NCI-H748 (cell line): ENCODE measurements at regions not wholly inside any gene's neighbourhood (a gene's known extent, or its start where the extent isn't known, plus 50 kb on each side); places are given as distances from the start of the nearest gene placed in this dataset.

Experiments
- DNase-seq: peaks from one replicate; lab custom pipeline; 2025; ENCODE audit not compliant: unreplicated experiment; lab: John Stamatoyannopoulos, UW

GRCh38 chr2:221276033-221276432 lies 296.1 kb downstream of the EPHA4 start:
- no peak for DNase-seq

GRCh38 chr2:221276601-221277000 lies 295.5 kb downstream of the EPHA4 start:
- DNase-seq, result no peak

- no peak for DNase-seq
Measured at GRCh38 chr2:221282386-221282785, 289.7 kb downstream of the EPHA4 start.

- DNase-seq, result no peak
Measured at GRCh38 chr2:221283896-221284545, 288.1 kb downstream of the EPHA4 start.

GRCh38 chr2:221285148-221285547 lies 287.0 kb downstream of the EPHA4 start:
- no peak for DNase-seq

- DNase-seq, result no peak
Measured at GRCh38 chr2:221286406-221286805, 285.7 kb downstream of the EPHA4 start.

GRCh38 chr2:221289389-221289788 lies 282.7 kb downstream of the EPHA4 start:
- no peak for DNase-seq

- DNase-seq, result no peak
Measured at GRCh38 chr2:221289846-221290245, 282.3 kb downstream of the EPHA4 start.

GRCh38 chr2:221293949-221294742 lies 278.0 kb downstream of the EPHA4 start:
- DNase-seq, result no peak

GRCh38 chr2:221304916-221305315 lies 267.2 kb downstream of the EPHA4 start:
- peak; percentile 67 for DNase-seq

GRCh38 chr2:221308507-221309066 lies 263.5 kb downstream of the EPHA4 start:
- no peak for DNase-seq

- no peak for DNase-seq
Measured at GRCh38 chr2:221309892-221310583, 262.1 kb downstream of the EPHA4 start.

GRCh38 chr2:221310730-221311129 lies 261.4 kb downstream of the EPHA4 start:
- no peak for DNase-seq

GRCh38 chr2:221312634-221313033 lies 259.5 kb downstream of the EPHA4 start:
- DNase-seq, result peak; percentile 23

- no peak for DNase-seq
Measured at GRCh38 chr2:221314786-221315185, 257.3 kb downstream of the EPHA4 start.

GRCh38 chr2:221318376-221319130 lies 253.6 kb downstream of the EPHA4 start:
- no peak for DNase-seq

- no peak for DNase-seq
Measured at GRCh38 chr2:221322741-221323140, 249.4 kb downstream of the EPHA4 start.

- no peak for DNase-seq
Measured at GRCh38 chr2:221323513-221323912, 248.6 kb downstream of the EPHA4 start.

GRCh38 chr2:221330436-221330835 lies 241.7 kb downstream of the EPHA4 start:
- DNase-seq, result no peak

- DNase-seq, result no peak
Measured at GRCh38 chr2:221334481-221335218, 237.5 kb downstream of the EPHA4 start.
